ENCODE measurements at regions not wholly inside any gene's neighbourhood (a gene's known extent, or its start where the extent isn't known, plus 50 kb on each side); places are given as distances from the start of the nearest gene placed in this dataset.

DNA sequence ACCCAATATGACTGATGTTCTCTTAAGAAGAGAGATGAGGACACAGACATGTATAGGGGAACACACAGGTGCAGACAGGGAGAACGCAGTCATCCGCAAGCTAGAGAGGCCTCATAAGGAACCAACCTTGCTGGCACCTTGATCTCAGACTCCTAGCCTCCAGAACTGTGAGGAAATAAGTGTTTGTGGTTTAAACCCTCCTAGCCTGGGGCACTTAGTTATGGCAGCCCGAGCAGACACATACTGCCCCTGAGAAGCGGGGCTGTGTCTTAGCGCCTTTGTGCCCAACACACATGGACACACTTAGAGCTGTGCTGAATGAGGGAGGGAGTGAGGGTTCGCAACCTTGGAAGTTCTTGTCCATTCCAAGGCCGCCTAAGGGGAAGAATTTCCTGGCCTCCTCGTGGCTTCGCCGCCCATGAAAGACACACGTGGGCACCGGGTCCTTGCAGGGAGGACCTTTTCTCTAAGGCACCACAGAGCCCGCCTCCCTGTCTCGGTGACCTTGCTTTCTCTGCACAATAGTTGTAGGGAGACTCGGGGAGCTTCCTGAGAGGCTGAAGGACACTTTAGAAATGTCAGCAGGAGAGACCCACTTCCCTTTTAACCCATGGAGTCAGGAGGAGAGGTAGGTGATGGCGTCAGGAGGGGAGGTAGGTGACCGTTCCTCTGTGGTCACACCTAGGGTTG lies 224.5 kb upstream of the HDAC4 start:
- Histone ChIP-seq H3K9me3 (ENCODE audit: control insufficient read depth, low read length) (no peaks in the 10 kb centered on the region), H3K27me3 (ENCODE audit: control insufficient read depth, insufficient read depth, low read length) (no peaks in the 10 kb centered on the region), H3K4me1 (ENCODE audit: control insufficient read depth, insufficient read depth, low read length) (no peaks in the 10 kb centered on the region)

DNA sequence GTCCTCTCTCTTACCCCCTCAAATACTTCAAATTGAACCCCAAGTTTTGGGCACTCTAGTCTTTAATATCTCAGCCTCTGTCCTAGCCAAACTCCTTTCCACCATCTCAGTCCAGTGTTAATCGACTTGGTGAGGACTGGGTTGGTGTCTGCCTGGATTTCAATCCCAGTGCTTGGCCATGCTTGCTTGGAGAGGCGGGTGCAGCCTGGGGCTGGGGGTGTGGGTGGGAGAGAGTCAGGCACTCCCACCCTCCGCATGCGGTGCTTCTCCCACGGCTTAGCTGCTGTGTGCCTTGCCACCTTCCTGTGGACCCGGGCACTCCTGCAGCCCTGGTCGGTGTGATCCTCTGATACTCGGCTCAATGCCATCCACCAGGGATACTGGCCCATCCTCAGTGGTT lies 220.8 kb upstream of the HDAC4 start:
- H3K9ac ChIP-seq (ENCODE audit: low read length): no peak overlapping the region
- no peaks in the 10 kb centered on the region for H3K36me3 ChIP-seq (ENCODE audit: control insufficient read depth, insufficient read depth, low read length)
- no peaks in the 10 kb centered on the region for H3K27me3 ChIP-seq (ENCODE audit: control insufficient read depth, insufficient read depth, low read length)

More for the DNA sequence above, 224.5 kb upstream of the HDAC4 start:
- Histone ChIP-seq H3K9ac (ENCODE audit: low read length) (no peak overlapping the region), H3K36me3 (ENCODE audit: control insufficient read depth, insufficient read depth, low read length) (no peaks in the 10 kb centered on the region), H3K4me3 (ENCODE audit: low read length) (no peak overlapping the region)

DNA sequence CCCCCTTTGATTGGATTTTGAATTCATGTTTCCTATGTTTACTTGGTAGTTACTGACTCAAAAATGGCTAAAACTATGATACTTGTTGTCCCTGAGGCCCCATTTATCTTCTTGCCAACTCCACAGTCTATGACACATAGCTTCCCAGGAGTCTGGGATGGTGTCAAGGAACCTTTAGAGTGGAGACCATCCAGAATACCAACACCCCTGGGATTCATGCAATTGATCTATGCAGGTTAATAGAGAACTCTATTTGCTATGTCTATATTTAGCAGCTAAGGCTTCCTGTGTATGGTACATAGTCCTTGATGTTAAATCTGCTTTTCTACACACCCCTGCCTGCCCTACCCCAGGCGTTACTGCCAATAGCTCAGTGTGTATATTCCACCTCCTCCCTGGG lies 218.5 kb upstream of the HDAC4 start:
- H3K4me1 ChIP-seq (ENCODE audit: control insufficient read depth, insufficient read depth, low read length): no peaks in the 10 kb centered on the region
- no peak overlapping the region for H3K9ac ChIP-seq (ENCODE audit: low read length)
- no peaks in the 10 kb centered on the region for H3K27me3 ChIP-seq (ENCODE audit: control insufficient read depth, insufficient read depth, low read length)
- H3K36me3 ChIP-seq (ENCODE audit: control insufficient read depth, insufficient read depth, low read length): no peaks in the 10 kb centered on the region
- H3K9me3 ChIP-seq (ENCODE audit: control insufficient read depth, low read length): no peaks in the 10 kb centered on the region
- no peak overlapping the region for H3K4me3 ChIP-seq (ENCODE audit: low read length)

More for the DNA sequence above, 220.8 kb upstream of the HDAC4 start:
- Histone ChIP-seq H3K4me3 (ENCODE audit: low read length) (no peak overlapping the region), H3K9me3 (ENCODE audit: control insufficient read depth, low read length) (no peaks in the 10 kb centered on the region), H3K4me1 (ENCODE audit: control insufficient read depth, insufficient read depth, low read length) (no peaks in the 10 kb centered on the region)

DNA sequence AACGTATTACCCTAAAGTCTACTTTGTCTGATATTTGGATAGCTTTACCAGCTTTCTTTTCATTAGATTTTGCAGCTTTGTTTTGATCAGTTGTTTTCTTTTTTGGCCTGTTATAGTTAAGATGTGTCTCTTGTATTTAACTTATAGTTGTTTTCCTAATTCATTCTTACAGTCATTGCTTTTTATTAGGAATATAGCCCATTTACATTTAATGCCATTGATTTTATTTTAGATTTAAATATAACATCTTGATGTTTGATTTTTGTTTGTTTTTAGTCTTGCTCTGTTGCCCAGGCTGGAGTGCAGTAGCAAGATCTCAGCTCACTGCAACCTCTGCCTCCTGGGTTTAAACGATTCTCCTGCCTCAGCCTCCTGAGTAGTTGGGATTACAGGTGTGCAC lies 215.9 kb upstream of the HDAC4 start:
- Histone ChIP-seq H3K9ac (ENCODE audit: low read length) (no peak overlapping the region), H3K4me3 (ENCODE audit: low read length) (no peak overlapping the region), H3K36me3 (ENCODE audit: control insufficient read depth, insufficient read depth, low read length) (no peaks in the 10 kb centered on the region), H3K9me3 (ENCODE audit: control insufficient read depth, low read length) (no peaks in the 10 kb centered on the region), H3K27me3 (ENCODE audit: control insufficient read depth, insufficient read depth, low read length) (no peaks in the 10 kb centered on the region), H3K4me1 (ENCODE audit: control insufficient read depth, insufficient read depth, low read length) (no peaks in the 10 kb centered on the region)

DNA sequence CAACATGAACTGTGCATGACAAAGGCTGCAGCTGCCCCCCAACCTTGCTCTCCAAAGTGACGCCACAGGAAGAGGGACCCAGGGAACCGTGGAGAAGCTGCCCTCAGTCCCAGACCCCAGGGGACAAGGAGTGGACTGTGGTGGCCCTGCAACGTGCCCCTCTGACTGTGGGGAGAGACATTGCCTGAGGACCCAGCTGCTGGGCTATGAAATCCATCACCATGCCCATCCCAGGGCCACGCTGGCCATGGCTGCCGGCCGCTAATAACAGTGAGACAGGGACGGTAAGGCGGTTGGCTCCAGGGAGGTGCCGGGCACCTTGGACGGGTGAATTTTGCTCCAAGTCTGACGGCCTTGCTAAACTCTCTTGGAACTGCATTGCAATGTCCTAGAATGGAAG lies 211.3 kb upstream of the HDAC4 start:
- Histone ChIP-seq H3K9ac (ENCODE audit: low read length) (no peak overlapping the region), H3K9me3 (ENCODE audit: control insufficient read depth, low read length) (no peaks in the 10 kb centered on the region), H3K27me3 (ENCODE audit: control insufficient read depth, insufficient read depth, low read length) (peaks cover 8% of the 10 kb centered on the region), H3K4me1 (ENCODE audit: control insufficient read depth, insufficient read depth, low read length) (peaks cover 3% of the 10 kb centered on the region), H3K4me3 (ENCODE audit: low read length) (no peak overlapping the region), H3K36me3 (ENCODE audit: control insufficient read depth, insufficient read depth, low read length) (no peaks in the 10 kb centered on the region)

DNA sequence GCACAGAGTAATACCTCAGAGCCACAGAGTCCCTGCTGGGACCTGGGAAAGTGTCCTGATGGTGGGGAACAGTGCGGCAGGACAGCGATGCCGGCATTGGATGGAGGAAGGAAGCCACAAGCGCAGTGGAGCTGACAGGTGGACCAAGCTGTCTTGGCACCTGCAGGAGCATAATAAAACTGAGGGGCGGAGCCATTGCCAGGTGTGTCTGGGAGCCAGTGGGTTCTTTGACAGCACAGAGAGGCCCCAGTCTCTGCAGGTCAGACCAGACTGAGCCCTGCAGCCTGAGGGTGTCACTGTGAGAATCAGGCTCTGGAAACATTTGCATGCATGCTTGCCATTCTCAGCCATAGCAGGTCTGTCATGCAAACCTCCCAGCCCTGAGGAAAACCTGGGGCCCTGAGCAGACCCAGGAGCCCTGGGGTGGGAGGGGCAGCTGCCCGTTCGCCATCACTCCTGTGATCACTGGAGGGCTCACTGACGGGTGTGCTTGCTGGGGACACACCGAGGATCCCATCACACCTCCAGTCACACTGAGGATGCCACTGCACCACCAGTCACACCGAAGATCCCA lies 210.5 kb upstream of the HDAC4 start:
- Histone ChIP-seq H3K9ac (ENCODE audit: low read length) (no peak overlapping the region), H3K4me1 (ENCODE audit: control insufficient read depth, insufficient read depth, low read length) (peaks cover 3% of the 10 kb centered on the region), H3K4me3 (ENCODE audit: low read length) (no peak overlapping the region), H3K27me3 (ENCODE audit: control insufficient read depth, insufficient read depth, low read length) (peaks cover 9% of the 10 kb centered on the region), H3K36me3 (ENCODE audit: control insufficient read depth, insufficient read depth, low read length) (no peaks in the 10 kb centered on the region), H3K9me3 (ENCODE audit: control insufficient read depth, low read length) (no peaks in the 10 kb centered on the region)

DNA sequence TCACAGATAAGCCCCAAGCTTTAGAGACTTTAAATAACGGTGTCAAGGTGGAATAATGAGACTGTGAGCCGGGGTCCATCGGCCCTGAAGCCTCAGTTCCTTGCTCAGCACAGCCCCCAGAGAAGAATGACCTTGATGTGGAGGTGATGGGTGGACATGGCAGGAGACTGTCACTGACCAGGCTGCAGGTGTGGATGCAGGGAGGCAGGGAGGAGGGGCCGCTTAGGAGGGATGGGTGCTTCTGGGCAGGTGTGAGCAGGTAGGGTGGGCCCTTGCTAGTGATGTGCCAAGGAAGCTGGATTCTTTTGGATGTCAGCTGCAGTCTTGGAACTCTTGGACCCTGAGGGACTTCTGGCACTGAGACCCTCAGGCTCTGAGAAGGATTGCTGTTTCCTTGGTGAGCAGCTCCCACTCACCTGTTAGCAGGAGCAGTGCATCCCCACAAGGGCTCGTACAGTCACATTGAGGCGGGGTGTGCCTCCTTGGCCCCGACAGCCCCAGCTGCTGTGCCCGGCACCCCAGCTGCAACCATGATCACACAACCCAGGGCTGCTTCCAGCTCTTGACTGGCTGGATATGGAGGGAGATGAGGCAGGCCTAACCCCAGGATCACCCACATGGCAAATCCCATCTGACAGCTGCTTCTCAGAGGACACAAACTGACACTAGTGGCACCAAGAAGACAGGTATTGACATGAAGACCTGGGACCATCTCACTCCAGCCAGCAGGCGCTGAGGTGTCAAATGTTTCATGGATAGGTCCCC lies 209.8 kb upstream of the HDAC4 start:
- Histone ChIP-seq H3K9me3 (ENCODE audit: control insufficient read depth, low read length) (no peaks in the 10 kb centered on the region), H3K27me3 (ENCODE audit: control insufficient read depth, insufficient read depth, low read length) (peaks cover 9% of the 10 kb centered on the region), H3K4me1 (ENCODE audit: control insufficient read depth, insufficient read depth, low read length) (peaks cover 3% of the 10 kb centered on the region), H3K36me3 (ENCODE audit: control insufficient read depth, insufficient read depth, low read length) (no peaks in the 10 kb centered on the region), H3K4me3 (ENCODE audit: low read length) (no peak overlapping the region), H3K9ac (ENCODE audit: low read length) (no peak overlapping the region)

DNA sequence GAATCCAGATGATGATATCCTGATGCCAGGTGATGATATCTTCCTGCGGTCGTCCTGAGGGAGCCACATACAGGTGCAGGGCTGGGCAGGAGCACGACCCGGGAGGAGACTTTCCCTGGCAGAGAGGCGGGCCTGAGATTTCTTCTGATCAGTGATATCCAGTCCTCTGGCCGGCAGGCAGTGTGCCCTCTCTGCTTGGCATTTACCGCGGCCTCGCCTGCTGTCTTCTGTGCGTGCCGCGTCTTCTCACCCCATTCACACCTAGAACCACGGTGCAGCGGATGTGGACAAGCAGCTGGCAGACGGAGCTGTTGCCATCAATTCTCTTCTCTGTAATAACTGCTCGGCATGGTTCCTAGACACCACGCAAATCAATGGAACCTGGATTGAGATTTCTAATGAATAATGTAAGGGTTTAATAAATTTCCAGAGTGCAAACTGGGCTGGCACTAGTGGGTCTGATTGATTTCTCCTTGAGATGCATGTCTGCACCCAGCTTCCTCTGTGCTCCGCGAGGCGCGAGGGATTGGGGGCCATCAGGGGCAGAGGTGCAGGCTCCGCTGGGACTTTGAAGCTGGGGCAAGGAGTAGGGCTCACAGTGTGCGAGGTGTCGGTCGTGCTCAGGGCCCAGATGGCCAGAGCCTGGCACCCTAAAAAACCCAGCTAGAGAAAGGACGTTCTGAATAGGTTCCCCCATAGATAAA lies 208.9 kb upstream of the HDAC4 start:
- Histone ChIP-seq H3K27me3 (ENCODE audit: control insufficient read depth, insufficient read depth, low read length) (peaks cover 9% of the 10 kb centered on the region), H3K4me1 (ENCODE audit: control insufficient read depth, insufficient read depth, low read length) (peaks cover 3% of the 10 kb centered on the region), H3K9ac (ENCODE audit: low read length) (no peak overlapping the region), H3K9me3 (ENCODE audit: control insufficient read depth, low read length) (no peaks in the 10 kb centered on the region), H3K36me3 (ENCODE audit: control insufficient read depth, insufficient read depth, low read length) (no peaks in the 10 kb centered on the region), H3K4me3 (ENCODE audit: low read length) (no peak overlapping the region)

DNA sequence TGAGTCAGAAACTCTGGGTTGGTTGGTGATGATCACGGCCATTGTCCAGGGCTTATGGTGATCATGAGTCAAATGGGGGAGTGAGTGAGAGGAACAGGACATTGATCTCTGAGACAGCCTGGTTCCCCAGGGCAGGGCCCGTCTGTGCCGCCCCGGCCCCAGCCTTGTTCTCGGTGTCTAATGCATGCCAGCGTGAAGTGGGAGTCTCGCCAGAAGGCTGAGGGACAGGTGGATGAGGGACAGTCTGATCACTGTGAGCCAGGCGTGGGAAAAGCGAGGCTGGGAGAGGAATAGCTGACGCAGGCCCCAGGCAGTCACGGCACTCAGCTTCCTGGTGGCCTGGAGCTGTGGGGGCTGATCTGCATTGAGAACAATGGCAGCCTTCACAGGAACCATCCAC lies 208.3 kb upstream of the HDAC4 start:
- H3K36me3 ChIP-seq (ENCODE audit: control insufficient read depth, insufficient read depth, low read length): no peaks in the 10 kb centered on the region
- H3K9me3 ChIP-seq (ENCODE audit: control insufficient read depth, low read length): no peaks in the 10 kb centered on the region
- H3K9ac ChIP-seq (ENCODE audit: low read length): no peak overlapping the region
- H3K4me1 ChIP-seq (ENCODE audit: control insufficient read depth, insufficient read depth, low read length): peaks cover 3% of the 10 kb centered on the region
- H3K27me3 ChIP-seq (ENCODE audit: control insufficient read depth, insufficient read depth, low read length): peaks cover 9% of the 10 kb centered on the region
- H3K4me3 ChIP-seq (ENCODE audit: low read length): no peak overlapping the region

DNA sequence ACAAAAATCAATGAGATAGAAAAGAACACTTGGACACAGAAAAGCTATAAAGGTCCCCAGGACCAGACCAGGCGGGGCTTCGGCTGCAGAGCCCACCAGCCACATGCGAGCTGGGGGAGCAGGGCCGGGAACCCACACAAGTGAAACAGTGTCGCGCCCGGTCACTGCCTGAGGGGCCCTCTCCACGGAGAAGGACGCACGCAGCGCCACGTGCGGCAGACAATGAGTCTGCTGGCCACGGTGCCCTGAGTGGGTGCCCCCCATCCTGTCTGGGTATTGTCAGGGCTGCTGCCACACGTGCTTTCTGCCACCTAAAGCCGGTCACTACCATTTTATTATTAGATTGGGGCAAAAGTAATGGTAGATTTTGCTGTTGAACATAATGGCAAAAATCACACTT lies 207.9 kb upstream of the HDAC4 start:
- H3K9ac ChIP-seq (ENCODE audit: low read length): no peak overlapping the region
- no peaks in the 10 kb centered on the region for H3K36me3 ChIP-seq (ENCODE audit: control insufficient read depth, insufficient read depth, low read length)
- H3K9me3 ChIP-seq (ENCODE audit: control insufficient read depth, low read length): no peaks in the 10 kb centered on the region
- no peak overlapping the region for H3K4me3 ChIP-seq (ENCODE audit: low read length)
- H3K4me1 ChIP-seq (ENCODE audit: control insufficient read depth, insufficient read depth, low read length): peaks cover 3% of the 10 kb centered on the region
- H3K27me3 ChIP-seq (ENCODE audit: control insufficient read depth, insufficient read depth, low read length): peaks cover 9% of the 10 kb centered on the region

DNA sequence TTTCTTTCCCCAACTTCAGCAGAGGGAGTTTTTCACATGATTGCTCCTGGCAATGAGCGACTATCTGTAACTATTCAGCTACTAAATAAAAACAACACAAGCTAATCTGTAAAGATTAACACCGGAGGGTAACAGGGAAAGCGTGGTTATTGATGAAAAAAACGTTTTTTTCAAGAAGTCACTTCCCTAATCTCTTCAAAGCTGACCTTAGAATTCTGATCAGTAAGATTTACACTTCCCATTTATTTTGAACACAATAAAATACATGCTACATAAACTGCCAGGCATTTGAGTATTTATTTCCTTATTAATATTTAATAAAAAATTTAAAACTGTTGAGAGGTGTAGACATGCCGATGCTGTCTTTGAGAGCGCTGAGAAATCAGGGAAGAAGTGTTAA lies 207.4 kb upstream of the HDAC4 start:
- no peaks in the 10 kb centered on the region for H3K36me3 ChIP-seq (ENCODE audit: control insufficient read depth, insufficient read depth, low read length)
- H3K9ac ChIP-seq (ENCODE audit: low read length): no peak overlapping the region
- H3K9me3 ChIP-seq (ENCODE audit: control insufficient read depth, low read length): no peaks in the 10 kb centered on the region
- H3K27me3 ChIP-seq (ENCODE audit: control insufficient read depth, insufficient read depth, low read length): peaks cover 9% of the 10 kb centered on the region
- H3K4me3 ChIP-seq (ENCODE audit: low read length): no peak overlapping the region
- peaks cover 3% of the 10 kb centered on the region for H3K4me1 ChIP-seq (ENCODE audit: control insufficient read depth, insufficient read depth, low read length)
